ENCODE measurements at regions not wholly inside any gene's neighbourhood (a gene's known extent, or its start where the extent isn't known, plus 50 kb on each side); places are given as distances from the start of the nearest gene placed in this dataset.

DNA sequence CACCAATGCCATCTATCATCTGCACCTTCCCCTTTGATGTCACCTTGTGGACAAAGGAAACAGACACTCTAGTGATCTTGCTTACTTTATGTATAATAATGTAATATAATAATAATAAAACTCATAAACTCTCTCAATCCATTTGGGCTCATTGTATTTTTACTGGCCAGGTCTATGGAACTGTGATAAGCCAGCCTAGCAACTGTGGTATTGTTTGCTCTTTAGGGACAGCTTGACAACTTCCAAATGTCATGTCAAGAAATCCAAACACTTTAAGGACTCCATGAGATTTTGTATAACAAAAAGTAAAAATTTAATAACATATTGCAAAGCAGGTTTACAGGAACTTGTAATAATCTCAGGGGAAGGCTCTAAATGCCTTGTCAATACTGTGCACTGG, 1163.4 kb upstream of the TMPRSS15 start:
- H3K4me1 ChIP-seq: no peaks in the 10 kb centered on the region
- H3K9me3 ChIP-seq: no peaks in the 10 kb centered on the region
- H3K36me3 ChIP-seq: no peaks in the 10 kb centered on the region
- no peak for DNase-seq (ENCODE audit: low spot score)
- H3K27me3 ChIP-seq: no peaks in the 10 kb centered on the region
- no peak for TF ChIP-seq CTCF (IDR thresholded peaks at IDR 0.05)
- no peak overlapping the region for H3K4me3 ChIP-seq
- no peak overlapping the region for H3K27ac ChIP-seq

DNA sequence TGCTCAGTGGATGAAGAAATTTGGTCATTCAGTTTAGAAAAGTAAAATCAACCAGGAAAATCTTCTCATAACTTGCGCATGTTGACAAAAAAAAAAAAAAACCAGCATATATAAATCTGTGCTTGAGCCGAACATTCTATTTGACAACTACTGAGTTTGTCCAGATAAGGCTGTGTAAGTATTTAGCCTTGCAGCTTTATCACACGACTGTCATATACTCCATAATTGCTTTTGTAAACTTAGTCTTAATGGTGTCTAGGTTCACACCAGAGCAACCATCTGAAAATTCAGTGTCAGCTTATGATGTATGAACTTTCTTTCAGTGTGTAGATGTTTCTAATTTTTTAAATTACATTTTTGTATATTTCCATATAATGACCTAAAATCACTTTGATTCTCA, 1173.8 kb upstream of the TMPRSS15 start:
- no peak for TF ChIP-seq CTCF (IDR thresholded peaks at IDR 0.05)
- no peak overlapping the region for H3K27ac ChIP-seq
- H3K4me1 ChIP-seq: no peaks in the 10 kb centered on the region
- no peak overlapping the region for H3K4me3 ChIP-seq
- no peaks in the 10 kb centered on the region for H3K27me3 ChIP-seq
- no peaks in the 10 kb centered on the region for H3K9me3 ChIP-seq
- DNase-seq (ENCODE audit: low spot score): no peak
- no peaks in the 10 kb centered on the region for H3K36me3 ChIP-seq

- Histone ChIP-seq H3K27ac (no peak overlapping the region), H3K36me3 (no peaks in the 10 kb centered on the region), H3K27me3 (no peaks in the 10 kb centered on the region), H3K4me1 (no peaks in the 10 kb centered on the region), H3K4me3 (no peak overlapping the region), H3K9me3 (no peaks in the 10 kb centered on the region)
- TF ChIP-seq CTCF (IDR thresholded peaks at IDR 0.05): no peak
- DNase-seq (ENCODE audit: low spot score): no peak
These were observed 1186.5 kb upstream of the TMPRSS15 start for GRCh38 chr21:19590044-19590443.

- Histone ChIP-seq H3K4me1 (no peaks in the 10 kb centered on the region), H3K27me3 (no peaks in the 10 kb centered on the region), H3K9me3 (no peaks in the 10 kb centered on the region), H3K27ac (no peak overlapping the region), H3K36me3 (no peaks in the 10 kb centered on the region), H3K4me3 (no peak overlapping the region)
- TF ChIP-seq CTCF (IDR thresholded peaks at IDR 0.05): no peak
- DNase-seq (ENCODE audit: low spot score): no peak
These were observed 1199.5 kb upstream of the TMPRSS15 start for GRCh38 chr21:19603011-19603593.

- no peak overlapping the region for H3K4me3 ChIP-seq
- no peak for DNase-seq (ENCODE audit: low spot score)
- TF ChIP-seq CTCF (IDR thresholded peaks at IDR 0.05): no peak
- H3K27ac ChIP-seq: no peak overlapping the region
- no peaks in the 10 kb centered on the region for H3K9me3 ChIP-seq
- no peaks in the 10 kb centered on the region for H3K4me1 ChIP-seq
- no peaks in the 10 kb centered on the region for H3K36me3 ChIP-seq
- no peaks in the 10 kb centered on the region for H3K27me3 ChIP-seq
These were observed 1204.6 kb upstream of the TMPRSS15 start for GRCh38 chr21:19608101-19608621.

DNA sequence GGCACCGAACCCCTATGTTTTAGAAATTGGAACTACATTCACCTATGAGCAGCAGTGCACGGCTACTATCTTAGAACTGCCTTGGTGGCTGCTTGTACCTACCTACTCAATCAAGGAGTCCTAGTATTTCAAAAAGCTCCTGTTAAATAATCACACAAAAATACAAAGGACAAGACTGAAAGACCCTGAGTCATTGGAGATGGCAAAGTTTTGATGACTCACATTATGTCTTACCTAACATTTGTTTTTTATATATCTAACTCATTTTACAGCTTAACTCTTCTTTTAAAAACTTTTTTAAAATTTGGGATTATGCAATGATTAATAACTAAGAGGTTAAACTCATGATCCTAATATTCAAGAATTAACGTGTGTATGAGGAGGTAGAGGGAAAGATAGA, 1206.0 kb upstream of the TMPRSS15 start:
- no peak for TF ChIP-seq CTCF (IDR thresholded peaks at IDR 0.05)
- no peak for DNase-seq (ENCODE audit: low spot score)
- no peaks in the 10 kb centered on the region for H3K9me3 ChIP-seq
- H3K4me1 ChIP-seq: no peaks in the 10 kb centered on the region
- H3K36me3 ChIP-seq: no peaks in the 10 kb centered on the region
- H3K27ac ChIP-seq: no peak overlapping the region
- H3K4me3 ChIP-seq: no peak overlapping the region
- H3K27me3 ChIP-seq: no peaks in the 10 kb centered on the region

Measured in right atrium auricular region (tissue), 2 donors.